H1 (cell line): ENCODE measurements at regions not wholly inside any gene's neighbourhood (a gene's known extent, or its start where the extent isn't known, plus 50 kb on each side); places are given as distances from the start of the nearest gene placed in this dataset.

Experiments
- CTBP2 ChIP-seq: IDR thresholded peaks from 2 replicates; pipeline ENCODE4 v1.7.0; 2011; ENCODE audit warnings: borderline replicate concordance, mild to moderate bottlenecking, moderate library complexity, mixed read lengths, low read length; ENCODE audit not compliant: insufficient read depth, insufficient read length
- SAP30 ChIP-seq: fragments of 300-600 bp; sonication (generic); IDR thresholded peaks from 2 replicates; pipeline ENCODE4 v1.7.1; 2012; ENCODE audit warnings: low read length, moderate library complexity, mild to moderate bottlenecking, inconsistent platforms; ENCODE audit not compliant: insufficient read depth, insufficient replicate concordance
- SP2 ChIP-seq: IDR thresholded peaks from 2 replicates; pipeline ENCODE4 v1.6.1; 2012; ENCODE audit warnings: mild to moderate bottlenecking, low read length, inconsistent platforms
- TBP ChIP-seq: IDR thresholded peaks from 2 replicates; pipeline ENCODE4 v1.6.1; 2011; ENCODE audit warnings: low read depth, low read length, improper control_type of control experiment

DNA sequence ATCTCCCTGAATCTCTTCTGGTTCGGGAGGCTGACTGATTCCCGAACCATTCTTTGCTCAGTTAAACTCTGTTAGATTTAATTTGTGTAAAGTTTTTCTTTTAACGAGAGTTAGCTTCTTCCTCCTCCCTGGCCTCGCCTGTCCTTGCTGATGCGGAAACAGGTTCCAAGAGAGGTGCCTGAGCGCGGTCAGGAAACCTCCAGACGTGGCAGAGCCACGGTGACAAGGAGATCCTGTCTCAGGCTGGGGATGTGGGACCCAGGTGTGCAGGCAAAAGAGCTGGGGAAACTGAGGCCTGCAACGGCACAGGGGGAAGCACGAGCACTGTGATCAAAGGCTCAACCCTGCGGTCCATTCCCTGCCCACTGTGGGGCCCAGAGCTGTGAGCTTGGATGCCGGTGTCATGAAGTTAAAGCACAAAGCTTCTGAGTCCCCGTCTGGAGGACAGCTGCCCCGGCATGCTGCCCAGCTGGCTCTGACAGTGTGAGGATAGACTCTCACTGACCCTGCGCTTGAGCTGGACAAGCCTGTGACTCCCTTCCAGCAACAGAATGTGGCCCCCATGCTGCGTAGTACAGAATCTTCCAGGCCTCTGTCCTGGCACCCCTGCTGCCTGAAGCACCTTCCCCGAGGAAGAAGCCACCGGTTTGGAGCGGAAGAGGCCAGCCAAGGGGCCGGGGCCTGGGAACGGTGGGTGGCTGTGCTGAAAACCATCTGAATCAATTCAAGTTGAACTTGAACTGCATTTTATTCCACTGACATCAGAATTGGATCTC lies 960.6 kb downstream of the BRD1 start (continued):
- TF ChIP-seq CTBP2 (no peak), SAP30 (no peak), TBP (no peak), SP2 (no peak)
